GM20431 (cell line): ENCODE measurements at regions not wholly inside any gene's neighbourhood (a gene's known extent, or its start where the extent isn't known, plus 50 kb on each side); places are given as distances from the start of the nearest gene placed in this dataset.
"Not testable (repeated sequence)": the region's sequence is repeated elsewhere in the genome, so short reads cannot be mapped to it uniquely, and the experiment has no call there.

Experiments
- in situ Hi-C: fragments of 300-500 bp; cut with MseI, MboI; formaldehyde crosslinking; loops from one replicate; pipeline ENCODE4 v1.15.0; 2020; ENCODE audit warnings: low sequenced_read_pairs; ENCODE audit not compliant: unreplicated experiment

GRCh38 chr1:30537279-30537678 lies 186.1 kb downstream of the MATN1 start:
- in situ Hi-C loops: no loop called here

- in situ Hi-C loops: no loop called here
Measured at GRCh38 chr1:30536530-30536929, 186.9 kb downstream of the MATN1 start.

DNA sequence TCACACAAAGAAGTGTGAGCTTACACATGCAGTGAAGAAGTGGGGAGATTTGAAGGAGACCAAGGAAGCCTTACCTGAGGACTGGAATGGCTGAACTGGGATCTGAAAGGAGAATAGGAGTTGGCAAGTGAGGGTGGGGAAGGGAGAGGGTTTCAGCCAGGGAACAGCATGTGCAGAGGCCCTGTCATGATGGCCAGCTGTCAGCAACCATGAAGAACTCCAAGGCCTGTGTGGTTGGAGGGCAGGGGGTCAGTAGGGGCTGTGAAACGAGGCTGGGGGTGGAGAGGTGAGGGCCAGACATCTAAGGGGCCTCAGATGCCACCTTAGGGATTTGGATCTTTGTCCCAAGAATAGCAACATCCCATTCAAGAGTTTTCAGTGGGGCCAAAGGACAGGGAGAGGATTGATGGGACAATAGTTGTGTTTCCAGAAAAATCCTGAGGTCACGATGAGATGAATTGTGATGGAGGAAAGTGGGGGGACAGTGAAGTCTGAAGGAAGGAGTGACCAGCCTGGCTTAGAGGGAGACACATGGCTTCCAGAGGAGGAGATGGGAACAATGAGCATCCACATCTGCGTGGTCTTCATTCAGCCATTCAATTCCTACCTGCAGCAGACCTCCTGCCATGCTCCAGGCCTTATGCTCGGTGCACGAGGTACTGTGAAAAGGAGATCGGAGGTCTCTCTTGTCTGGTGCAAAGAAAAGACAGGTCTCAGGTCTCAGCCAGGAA lies 187.6 kb downstream of the MATN1 start:
- in situ Hi-C loops: no loop called here

- in situ Hi-C loops: no loop called here
Measured at GRCh38 chr1:30534551-30534940, 188.8 kb downstream of the MATN1 start.

- in situ Hi-C loops: no loop called here
Measured at GRCh38 chr1:30533796-30534550, 189.4 kb downstream of the MATN1 start.

DNA sequence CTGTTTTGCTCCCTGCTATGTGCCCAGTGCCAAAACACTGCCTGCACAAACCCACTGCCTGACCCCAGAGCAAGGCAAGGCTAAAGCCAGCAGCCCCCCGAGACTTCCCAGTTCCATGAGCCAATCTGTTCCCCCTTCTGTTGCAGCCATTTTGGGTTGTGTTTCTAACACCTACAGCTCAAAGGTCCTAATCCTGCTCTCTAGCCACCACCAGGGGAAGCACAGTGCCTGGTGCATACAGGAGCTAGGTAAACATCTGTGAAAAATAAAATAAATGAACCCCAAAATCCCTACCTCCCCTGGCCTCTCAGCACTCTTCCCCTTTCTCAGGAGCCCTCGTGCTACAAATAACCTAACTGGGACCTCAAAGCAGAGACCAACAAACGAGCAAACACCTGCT lies 190.2 kb downstream of the MATN1 start:
- in situ Hi-C loops: no loop called here

GRCh38 chr1:30532621-30533020 lies 190.8 kb downstream of the MATN1 start:
- in situ Hi-C loops: no loop called here

DNA sequence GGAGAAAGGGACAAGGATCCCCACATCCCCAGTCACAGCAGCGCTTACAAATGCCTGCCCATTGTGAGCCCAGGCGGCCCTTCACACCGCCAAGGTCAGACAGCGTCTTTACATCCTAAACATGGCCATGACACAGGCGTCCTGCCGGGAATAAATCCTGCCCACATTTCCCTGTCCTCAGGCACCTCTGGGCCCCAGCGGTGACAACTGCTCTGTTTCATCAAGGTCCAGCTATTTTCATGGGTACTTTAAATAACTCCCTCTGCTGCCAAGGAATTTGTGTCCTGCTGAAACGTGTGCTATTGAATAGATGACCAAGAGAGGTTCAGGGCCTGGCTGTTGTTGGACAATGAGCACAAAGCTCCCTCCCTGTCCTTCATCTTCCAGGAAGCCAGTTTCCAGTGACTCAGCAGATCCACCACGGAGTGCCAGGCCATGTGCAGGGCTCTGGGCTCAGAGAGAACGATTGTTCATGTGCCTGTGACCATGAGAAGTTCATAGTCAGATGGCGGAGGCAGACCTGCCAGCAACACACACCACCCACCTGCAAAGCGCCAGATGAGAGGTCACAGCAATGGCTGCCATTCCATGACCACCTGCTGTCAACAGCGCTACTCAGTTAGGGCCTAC lies 195.8 kb downstream of the MATN1 start:
- in situ Hi-C loops: no loop called here

DNA sequence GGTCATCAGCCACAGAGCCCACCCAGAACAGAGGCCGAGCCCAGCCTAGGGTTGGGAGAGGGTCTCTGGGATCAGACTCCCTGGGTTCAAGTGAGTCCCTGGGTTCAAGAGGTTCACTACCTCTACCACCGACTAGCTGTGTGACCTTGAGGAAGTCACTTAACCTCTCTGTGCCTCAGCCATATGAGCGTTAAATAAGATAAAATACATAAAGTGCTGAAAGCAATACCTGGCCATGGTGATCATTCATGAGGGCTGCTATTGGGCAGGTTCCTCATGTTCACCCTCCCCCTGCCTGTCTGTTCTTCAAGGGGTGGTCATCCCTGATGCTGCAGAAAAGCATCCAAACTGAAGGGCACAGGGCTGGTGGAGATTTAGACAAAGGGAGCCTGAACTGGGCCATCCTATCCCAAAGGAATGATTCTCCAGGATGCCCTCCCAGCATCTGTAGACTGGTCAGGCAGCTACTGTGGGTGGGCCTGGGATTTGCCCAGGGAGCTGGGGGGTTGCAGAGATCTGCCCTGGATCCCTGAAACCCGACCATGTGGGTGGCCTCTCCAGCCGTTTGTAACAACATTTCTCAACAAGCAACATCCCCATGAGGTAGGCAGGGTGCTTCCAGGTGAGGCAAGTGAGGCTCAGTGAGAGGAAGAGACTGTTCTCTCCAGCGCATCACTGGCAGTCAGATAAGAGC lies 196.6 kb downstream of the MATN1 start:
- in situ Hi-C loops: no loop called here

- in situ Hi-C loops: no loop called here
Measured at GRCh38 chr1:30525971-30526651, 197.3 kb downstream of the MATN1 start.

- in situ Hi-C loops: no loop called here
Measured at GRCh38 chr1:30525631-30525970, 197.8 kb downstream of the MATN1 start.

DNA sequence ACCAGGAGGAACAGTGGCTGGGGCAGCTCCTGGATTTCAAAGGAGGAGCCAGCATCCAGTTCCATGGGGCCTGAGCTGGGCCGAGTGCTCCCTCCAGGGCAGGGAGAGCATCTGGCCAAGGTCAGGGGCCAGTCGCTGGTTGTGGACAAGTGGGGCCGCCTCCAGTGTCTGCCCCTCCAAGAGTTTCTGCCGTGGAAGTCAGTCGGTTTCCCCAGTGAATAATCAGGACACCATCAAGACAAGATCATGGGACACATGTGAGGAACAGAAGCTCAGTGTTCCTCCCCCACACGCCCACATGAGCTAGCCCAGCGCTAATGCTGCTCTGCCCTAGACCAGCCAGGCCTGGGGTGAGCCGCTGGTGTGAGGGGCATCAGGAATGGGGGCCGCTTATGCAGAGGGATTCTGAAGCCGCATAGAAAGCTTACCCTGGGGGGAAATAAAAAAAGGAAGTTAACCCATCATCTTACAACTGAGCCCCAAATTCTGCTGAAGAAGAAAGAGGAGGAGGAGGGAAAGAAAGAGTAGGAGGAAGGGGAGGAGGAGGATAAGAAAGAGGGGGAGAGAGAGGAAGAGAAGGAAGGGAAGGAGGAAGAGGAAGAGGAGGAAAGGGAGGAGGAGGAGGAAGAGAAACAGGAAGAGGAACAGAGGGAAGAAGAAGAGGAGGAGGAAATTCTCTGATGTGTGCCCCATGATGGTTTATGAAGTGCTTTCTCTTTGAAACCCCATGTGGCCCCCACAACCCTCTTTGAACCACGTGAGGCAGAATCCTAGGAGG lies 198.4 kb downstream of the MATN1 start:
- in situ Hi-C loops: no loop called here

GRCh38 chr1:30524025-30524555 lies 199.3 kb downstream of the MATN1 start:
- in situ Hi-C loops: not testable (repeated sequence)

GRCh38 chr1:30523055-30524020 lies 200.0 kb downstream of the MATN1 start:
- in situ Hi-C loops: no loop called here

DNA sequence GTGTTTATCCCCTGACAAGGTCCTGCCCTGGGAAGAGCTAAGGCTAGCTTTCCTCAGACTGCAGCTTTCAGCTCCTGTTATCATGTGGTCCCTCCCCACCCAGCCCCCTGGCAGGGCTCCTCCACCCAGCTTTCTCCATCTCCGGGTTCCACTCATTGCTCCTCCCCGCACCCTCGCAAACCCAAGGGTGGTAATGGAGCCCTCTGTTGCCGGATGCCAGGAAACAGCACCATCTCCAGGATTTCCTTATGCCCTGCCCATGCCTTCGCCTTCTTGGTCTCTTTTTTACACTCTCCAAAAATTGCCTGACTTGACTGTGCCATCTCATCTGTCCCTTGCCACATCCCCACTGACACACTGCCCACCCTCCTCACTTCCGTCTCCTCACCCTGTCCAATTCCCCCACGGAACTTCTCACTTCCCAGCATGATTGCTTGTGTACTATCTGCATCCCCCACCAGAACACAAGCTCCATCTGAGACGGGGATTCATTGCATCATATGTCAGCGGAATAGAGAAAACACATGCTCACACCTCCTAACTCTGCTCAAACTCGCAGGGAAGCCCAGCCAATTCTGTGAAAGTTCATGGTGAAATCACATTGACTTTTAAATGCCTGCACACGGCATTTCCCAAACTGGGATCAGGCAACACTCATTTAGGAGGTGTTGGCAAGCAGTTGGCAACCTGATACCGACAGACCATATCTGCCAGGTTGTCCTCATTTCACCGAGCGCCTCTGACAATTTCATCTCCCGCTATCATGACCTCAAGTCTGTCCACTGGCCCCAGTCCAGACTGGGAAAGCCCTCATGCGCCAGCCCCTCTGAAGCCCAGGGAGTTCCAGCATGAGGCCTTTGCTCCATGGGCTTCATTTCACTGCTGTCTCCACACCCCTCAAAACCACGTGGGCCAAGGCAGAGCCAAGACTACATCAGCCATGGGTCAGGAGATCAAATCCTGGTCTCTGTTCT lies 201.1 kb downstream of the MATN1 start:
- in situ Hi-C loops: no loop called here

DNA sequence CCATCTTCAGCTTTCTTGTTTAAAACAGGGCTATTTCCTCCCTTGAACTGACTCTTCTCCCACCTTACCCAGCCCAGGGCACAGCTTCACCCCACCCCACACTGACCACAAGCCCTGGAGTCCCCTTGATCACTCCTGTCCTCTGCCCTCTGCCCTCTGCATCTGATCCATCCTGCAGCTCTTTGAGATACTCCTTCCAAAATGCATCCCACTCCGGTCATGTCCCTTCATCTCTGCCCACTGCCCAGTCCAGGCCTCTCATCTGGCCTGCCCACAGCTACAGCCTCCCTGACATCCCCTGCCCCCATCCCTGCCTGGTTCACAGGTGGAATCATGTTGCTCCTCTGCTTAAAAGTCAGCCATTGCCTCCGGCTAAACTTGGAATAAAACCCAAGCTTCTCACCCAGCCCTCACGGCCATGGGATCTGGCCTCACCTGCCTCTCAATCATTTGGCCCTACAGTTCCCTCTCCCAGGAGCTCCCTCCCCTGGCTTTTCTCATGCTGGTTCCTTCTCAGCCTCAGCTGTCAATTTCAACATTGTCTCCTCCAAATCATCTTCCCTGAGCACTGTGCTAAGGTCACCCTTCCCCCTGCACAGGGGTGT lies 202.0 kb downstream of the MATN1 start:
- in situ Hi-C loops: no loop called here

GRCh38 chr1:30520476-30520875 lies 202.9 kb downstream of the MATN1 start:
- in situ Hi-C loops: no loop called here
